SK-N-SH (cell line): ENCODE measurements at regions not wholly inside any gene's neighbourhood (a gene's known extent, or its start where the extent isn't known, plus 50 kb on each side); places are given as distances from the start of the nearest gene placed in this dataset.

ENCODE experiments used
- CTCF ChIA-PET: fragments of 300-600, 350-600 bp; formaldehyde crosslinking; extraction: SDS; loops from one replicate; lab custom pipeline; 2021; lab: Yijun Ruan, JAX
- POLR2A ChIA-PET: fragments of 350-600 bp; sonication (Branson Sonifier 250); formaldehyde crosslinking; extraction: SDS; loops from one replicate; lab custom pipeline; 2020; ENCODE audit warnings: antibody characterized with exemption, inconsistent platforms; lab: Yijun Ruan, JAX
- DNase-seq: peaks from one replicate; pipeline ENCODE4 v3.0.0; 2012
- H2AFZ ChIP-seq: fragments of 200-600 bp; sonication (generic); 2 replicates; pipeline ENCODE4 v1.8.1; 2016; ENCODE audit warnings: antibody characterized with exemption, mild to moderate bottlenecking, low read depth
- H3F3A ChIP-seq: fragments of 200-600 bp; sonication (generic); replicated peaks from 2 replicates; pipeline ENCODE3; 2016; ENCODE audit warnings: antibody characterized with exemption, mild to moderate bottlenecking; ENCODE audit not compliant: insufficient read depth
- H3K27ac ChIP-seq, 2 experiments: fragments of 200-500 bp in 1 of 2; fragments of 200-600 bp in 1 of 2; sonication (Bioruptor generic) in 1 of 2; sonication (generic), shearing (Covaris generic) in 1 of 2; 2 replicates each; pipeline versions ENCODE4 v1.5.1 to v1.6.1; 2014 to 2016; ENCODE audit warnings: low read depth in 2 of 2, inconsistent platforms in 1 of 2, low read length in 1 of 2, mild to moderate bottlenecking in 1 of 2, mixed read lengths in 1 of 2
- H3K27me3 ChIP-seq: fragments of 200-600 bp; sonication (generic), shearing (Covaris generic); 2 replicates; pipeline ENCODE4 v1.6.1; 2016; ENCODE audit warnings: mixed run types; ENCODE audit not compliant: insufficient read depth
- H3K36me3 ChIP-seq, 2 experiments: fragments of 200-500 bp in 1 of 2; fragments of 200-600 bp in 1 of 2; sonication (Bioruptor generic) in 1 of 2; sonication (generic) in 1 of 2; replicated peaks in 1 of 2; 2 replicates each; pipeline versions ENCODE3 to v1.5.1; 2014 to 2016; ENCODE audit warnings: low read length in 1 of 2, mild to moderate bottlenecking in 1 of 2; ENCODE audit not compliant: insufficient read depth in 2 of 2, control insufficient read depth in 1 of 2
- H3K4me1 ChIP-seq, 2 experiments: fragments of 200-500 bp in 1 of 2; fragments of 200-600 bp in 1 of 2; sonication (Bioruptor generic) in 1 of 2; sonication (generic), shearing (Covaris generic) in 1 of 2; 2 replicates each; pipeline versions ENCODE4 v1.5.1 to v1.6.1; 2014 to 2016; ENCODE audit warnings: low read depth in 1 of 2, low read length in 1 of 2, mixed run types in 1 of 2; ENCODE audit not compliant: insufficient read depth in 2 of 2, control insufficient read depth in 1 of 2
- H3K4me2 ChIP-seq: fragments of 200-600 bp; sonication (generic), shearing (Covaris generic); 2 replicates; pipeline ENCODE4 v1.6.1; 2017; ENCODE audit warnings: mixed run types
- H3K4me3 ChIP-seq, 2 experiments: fragments of 200-500 bp in 1 of 2; fragments of 200-600 bp in 1 of 2; sonication (Bioruptor generic) in 1 of 2; sonication (generic), shearing (Covaris generic) in 1 of 2; 2 replicates each; pipeline versions ENCODE4 v1.5.1 to v1.8.1; 2014 to 2016; ENCODE audit warnings: low read depth in 2 of 2, inconsistent platforms in 1 of 2, low read length in 1 of 2, mild to moderate bottlenecking in 1 of 2, mixed read lengths in 1 of 2, moderate library complexity in 1 of 2
- H3K79me2 ChIP-seq: fragments of 200-600 bp; sonication (generic); 2 replicates; pipeline ENCODE4 v1.8.1; 2017; ENCODE audit warnings: mild to moderate bottlenecking; ENCODE audit not compliant: insufficient read depth
- H3K9ac ChIP-seq: fragments of 200-600 bp; sonication (generic); 2 replicates; pipeline ENCODE4 v1.6.1; 2017; ENCODE audit warnings: mixed run types
- H3K9me2 ChIP-seq: fragments of 200-600 bp; sonication (generic); 2 replicates; pipeline ENCODE4 v1.6.1; 2017; ENCODE audit warnings: mixed run types
- H3K9me3 ChIP-seq: fragments of 200-600 bp; sonication (generic); 2 replicates; pipeline ENCODE4 v1.6.1; 2017; ENCODE audit warnings: mixed run types, mild to moderate bottlenecking, moderate library complexity
- H4K20me1 ChIP-seq: fragments of 200-600 bp; sonication (generic); 2 replicates; pipeline ENCODE4 v1.6.1; 2017; ENCODE audit warnings: mild to moderate bottlenecking, mixed run types; ENCODE audit not compliant: insufficient read depth
- CTCF ChIP-seq: fragments of 200-600 bp; sonication (generic); IDR thresholded peaks from 2 replicates; pipeline ENCODE4 v1.6.1; 2017; ENCODE audit warnings: antibody characterized with exemption, mild to moderate bottlenecking, moderate library complexity
- EP300 ChIP-seq, 2 experiments: IDR thresholded peaks; 2 replicates each; pipeline versions ENCODE4 v1.4.0 to v1.6.1; 2012; ENCODE audit warnings: borderline replicate concordance in 1 of 2, low read depth in 1 of 2, low read length in 1 of 2
- IRF3 ChIP-seq: fragments of 150-350 bp; IDR thresholded peaks from 2 replicates; pipeline ENCODE4 v1.6.1; 2016; ENCODE audit warnings: mild to moderate bottlenecking, low read depth, low read length
- JUND ChIP-seq: IDR thresholded peaks from 2 replicates; pipeline ENCODE4 v1.4.0; 2012
- PBX3 ChIP-seq: IDR thresholded peaks from 2 replicates; pipeline ENCODE4; 2012
- SIN3A ChIP-seq: IDR thresholded peaks from 2 replicates; pipeline ENCODE4 v1.6.1; 2012; ENCODE audit warnings: low read depth, mild to moderate bottlenecking, low read length, moderate library complexity, borderline replicate concordance
- TCF12 ChIP-seq: IDR thresholded peaks from 2 replicates; pipeline ENCODE4 v1.4.0; 2012
- USF2 ChIP-seq: fragments of 150-350 bp; IDR thresholded peaks from 2 replicates; pipeline ENCODE4 v1.6.1; 2017; ENCODE audit warnings: antibody characterized with exemption, low read length, low read depth, borderline replicate concordance
- WGBS: methylation state at CpG from one replicate; pipeline ENCODE4 v1.1.6; 2017; ENCODE audit warnings: low lambda C conversion rate; 5-methylcytosine and 5-hydroxymethylcytosine counted together

GRCh38 chr1:187648091-187648490, 819.3 kb downstream of the PLA2G4A start:
- no peak for TF ChIP-seq IRF3
- TF ChIP-seq SIN3A = no peak
- no peaks in the 10 kb centered on the region; a peak in 1 of 4 replicates for H3K4me1 ChIP-seq
- H4K20me1 ChIP-seq = no peaks in the 10 kb centered on the region
- CTCF ChIA-PET = no interaction called here
- H3K9me3 ChIP-seq = no peaks in the 10 kb centered on the region
- H2AFZ ChIP-seq = no peak overlapping the region
- no peak overlapping the region for H3K4me2 ChIP-seq
- no peak overlapping the region for H3K9ac ChIP-seq
- H3K36me3 ChIP-seq = no peaks in the 10 kb centered on the region
- no peaks in the 10 kb centered on the region for H3K9me2 ChIP-seq
- DNase-seq = no peak
- H3K4me3 ChIP-seq = no peak overlapping the region
- 56% methylated on average over 2 of the region's 2 CpGs for WGBS
- no peaks in the 10 kb centered on the region for H3K27me3 ChIP-seq
- H3K79me2 ChIP-seq = no peaks in the 10 kb centered on the region
- no peaks in the 10 kb centered on the region for H3F3A ChIP-seq
- POLR2A ChIA-PET = no interaction called here
- H3K27ac ChIP-seq = no peak overlapping the region

GRCh38 chr1:187654635-187655034, 825.9 kb downstream of the PLA2G4A start:
- no peak overlapping the region for H3K4me3 ChIP-seq
- POLR2A ChIA-PET = no interaction called here
- H3K79me2 ChIP-seq = no peaks in the 10 kb centered on the region
- H3K36me3 ChIP-seq = no peaks in the 10 kb centered on the region
- no peaks in the 10 kb centered on the region for H4K20me1 ChIP-seq
- TF ChIP-seq TCF12 = peak; percentile 32; the same call in 1 of the 2 replicates
- no peak for TF ChIP-seq CTCF
- TF ChIP-seq EP300 (IDR thresholded peaks at IDR 0.05; ENCODE audit: borderline replicate concordance in 1 of 2, low read depth in 1 of 2, low read length in 1 of 2) = peak in 1 of 2 experiments; percentile 39; a peak in 1 of 4 replicates
- TF ChIP-seq JUND = 0 out of 2 replicates have a peak, but pooled peaks have one; percentile 43
- TF ChIP-seq PBX3 = peak; percentile 71
- TF ChIP-seq USF2 = no peak
- no peaks in the 10 kb centered on the region for H3K9me2 ChIP-seq
- no peak overlapping the region for H3K4me2 ChIP-seq
- peaks cover 5% of the 10 kb centered on the region for H3F3A ChIP-seq
- H3K9ac ChIP-seq = no peak overlapping the region; the same call in 1 of the 2 replicates
- 51% methylated on average over 2 of the region's 2 CpGs for WGBS
- H2AFZ ChIP-seq = no peak overlapping the region
- H3K27me3 ChIP-seq = no peaks in the 10 kb centered on the region
- no peaks in the 10 kb centered on the region; a peak in 1 of 4 replicates for H3K4me1 ChIP-seq
- CTCF ChIA-PET = interaction anchor here (0.8 kb wide), 1 partner anchor 9 kb away, joined by 4 read pairs; no protein-coding TSS in a partner anchor
- H3K27ac ChIP-seq = peak overlapping the region in 1 of 2 experiments; percentile 62; a peak in 2 of 4 replicates
- no peaks in the 10 kb centered on the region for H3K9me3 ChIP-seq
- DNase-seq = no peak
